Smooth muscle cell (in vitro differentiated cells): ENCODE measurements at regions not wholly inside any gene's neighbourhood (a gene's known extent, or its start where the extent isn't known, plus 50 kb on each side); places are given as distances from the start of the nearest gene placed in this dataset.

ENCODE experiments used
- DNase-seq: peaks from one replicate; lab custom pipeline; 2025; ENCODE audit not compliant: unreplicated experiment; lab: John Stamatoyannopoulos, UW
- H2AFZ ChIP-seq: fragments of 200-600 bp; sonication (generic); 2 replicates; pipeline ENCODE4 v1.6.0; 2016; ENCODE audit warnings: antibody characterized with exemption, low read depth, mild to moderate bottlenecking
- H3F3A ChIP-seq: fragments of 200-600 bp; sonication (generic); 2 replicates; pipeline ENCODE4 v1.6.0; 2017; ENCODE audit warnings: antibody characterized with exemption, low read depth
- H3K27ac ChIP-seq: fragments of 200-600 bp; sonication (generic); 2 replicates; pipeline ENCODE4 v1.5.1; 2016; ENCODE audit warnings: low read depth, mild to moderate bottlenecking
- H3K27me3 ChIP-seq: fragments of 200-600 bp; sonication (generic); 2 replicates; pipeline ENCODE4 v1.6.1; 2016; ENCODE audit warnings: low read depth, mild to moderate bottlenecking
- H3K36me3 ChIP-seq: fragments of 200-600 bp; sonication (generic); 2 replicates; pipeline ENCODE4 v1.5.1; 2016; ENCODE audit warnings: low read depth
- H3K4me1 ChIP-seq: fragments of 200-600 bp; sonication (generic); 2 replicates; pipeline ENCODE4 v1.5.1; 2016; ENCODE audit warnings: low read depth
- H3K4me2 ChIP-seq: fragments of 200-600 bp; sonication (generic); 2 replicates; pipeline ENCODE4 v1.6.0; 2016; ENCODE audit warnings: mild to moderate bottlenecking
- H3K4me3 ChIP-seq: fragments of 200-600 bp; sonication (generic); 2 replicates; pipeline ENCODE4 v1.5.1; 2016; ENCODE audit warnings: mild to moderate bottlenecking
- H3K79me2 ChIP-seq: fragments of 200-600 bp; sonication (generic); 2 replicates; pipeline ENCODE4 v1.6.0; 2016; ENCODE audit warnings: low read depth, mild to moderate bottlenecking
- H3K9ac ChIP-seq: fragments of 200-600 bp; sonication (generic); 2 replicates; pipeline ENCODE4 v1.6.0; 2016; ENCODE audit warnings: low read depth
- H3K9me3 ChIP-seq: fragments of 200-600 bp; sonication (generic); replicated peaks from 2 replicates; pipeline ENCODE4 v1.5.1; 2016; ENCODE audit warnings: low read depth
- H4K20me1 ChIP-seq: fragments of 200-600 bp; sonication (generic); 2 replicates; pipeline ENCODE4 v1.6.0; 2016; ENCODE audit warnings: low read depth
- CTCF ChIP-seq: fragments of 200-600 bp; sonication (generic); IDR thresholded peaks from 2 replicates; pipeline ENCODE4 v1.5.1; 2017; ENCODE audit warnings: borderline replicate concordance, mild to moderate bottlenecking, antibody characterized with exemption; ENCODE audit not compliant: insufficient read depth, poor library complexity, severe bottlenecking
- WGBS: methylation state at CpG from one replicate; pipeline ENCODE4 v1.1.7; 2016; ENCODE audit warnings: low lambda C conversion rate; 5-methylcytosine and 5-hydroxymethylcytosine counted together

GRCh38 chr2:41791523-41791922, 256.3 kb upstream of the PKDCC start:
- Histone ChIP-seq H3K4me2 (no peak overlapping the region), H3K4me1 (no peaks in the 10 kb centered on the region), H3K27me3 (peaks cover 6% of the 10 kb centered on the region), H2AFZ (no peak overlapping the region), H4K20me1 (no peaks in the 10 kb centered on the region), H3K4me3 (no peak overlapping the region), H3K9ac (no peak overlapping the region), H3F3A (no peaks in the 10 kb centered on the region), H3K36me3 (no peaks in the 10 kb centered on the region), H3K9me3 (no peaks in the 10 kb centered on the region), H3K27ac (no peak overlapping the region), H3K79me2 (no peaks in the 10 kb centered on the region)
- TF ChIP-seq CTCF: no peak
- 70% methylated on average over 1 of the region's 1 CpG for WGBS
- no peak for DNase-seq

- Histone ChIP-seq H3K4me2 (no peak overlapping the region), H2AFZ (no peak overlapping the region), H3K27me3 (peaks cover 4% of the 10 kb centered on the region), H3K4me3 (no peak overlapping the region), H3K4me1 (no peaks in the 10 kb centered on the region), H3K9me3 (no peaks in the 10 kb centered on the region), H3F3A (no peaks in the 10 kb centered on the region), H3K79me2 (no peaks in the 10 kb centered on the region), H4K20me1 (no peaks in the 10 kb centered on the region), H3K36me3 (no peaks in the 10 kb centered on the region), H3K9ac (no peak overlapping the region), H3K27ac (no peak overlapping the region)
- WGBS: 85% methylated on average over 1 of the region's 1 CpG
- DNase-seq: no peak
- TF ChIP-seq CTCF: no peak
Observed at GRCh38 chr2:41803361-41803760, 244.5 kb upstream of the PKDCC start.

- Histone ChIP-seq H4K20me1 (no peaks in the 10 kb centered on the region), H3K79me2 (no peaks in the 10 kb centered on the region), H3K4me2 (no peak overlapping the region), H3K4me3 (no peak overlapping the region), H3K9me3 (no peaks in the 10 kb centered on the region), H3K4me1 (no peaks in the 10 kb centered on the region), H3K27me3 (peaks cover 9% of the 10 kb centered on the region), H3F3A (no peaks in the 10 kb centered on the region), H3K27ac (no peak overlapping the region), H3K9ac (no peak overlapping the region), H2AFZ (no peak overlapping the region), H3K36me3 (no peaks in the 10 kb centered on the region)
- no peak for DNase-seq
- no peak for TF ChIP-seq CTCF
- WGBS: 67% methylated on average over 2 of the region's 2 CpGs
Observed at GRCh38 chr2:41806286-41806685, 241.5 kb upstream of the PKDCC start.

GRCh38 chr2:41821167-41821566, 226.7 kb upstream of the PKDCC start:
- Histone ChIP-seq H3K4me2 (no peak overlapping the region), H3F3A (no peaks in the 10 kb centered on the region), H3K4me1 (no peaks in the 10 kb centered on the region), H3K27ac (no peak overlapping the region), H3K27me3 (peaks cover 7% of the 10 kb centered on the region), H3K9me3 (peaks cover 4% of the 10 kb centered on the region), H2AFZ (no peak overlapping the region), H3K4me3 (no peak overlapping the region), H3K9ac (no peak overlapping the region), H3K79me2 (no peaks in the 10 kb centered on the region), H4K20me1 (no peaks in the 10 kb centered on the region), H3K36me3 (no peaks in the 10 kb centered on the region)
- TF ChIP-seq CTCF: no peak
- WGBS: 80% methylated on average over 2 of the region's 2 CpGs
- DNase-seq: no peak
